Aorta (tissue), 5 donors: ENCODE measurements at regions not wholly inside any gene's neighbourhood (a gene's known extent, or its start where the extent isn't known, plus 50 kb on each side); places are given as distances from the start of the nearest gene placed in this dataset.
A peak's percentile ranks its signal among the peaks of the same experiment; 100 is the strongest.
"Not testable (repeated sequence)": the region's sequence is repeated elsewhere in the genome, so short reads cannot be mapped to it uniquely, and the experiment has no call there.

ENCODE experiments used
- ATAC-seq: fragments of 200-7000 bp; cut with Tn5 transposase; one replicate; pipeline ENCODE4 v1.9.1; 2022; ENCODE audit warnings: moderate library complexity; ENCODE audit not compliant: low FRiP score
- DNase-seq, 2 donors: peaks; one replicate each; pipeline ENCODE4 v3.0.0-alpha.2; 2020
- H3K27ac ChIP-seq, 2 donors: one replicate each; pipeline ENCODE4 v1.5.1; 2013; ENCODE audit warnings: low read length in 2 of 2, mild to moderate bottlenecking in 2 of 2, moderate library complexity in 2 of 2, control low read depth in 1 of 2, inconsistent platforms in 1 of 2, low read depth in 1 of 2
- H3K27me3 ChIP-seq, 2 donors: one replicate each; pipeline ENCODE4 v1.6.1; 2013; ENCODE audit warnings: control low read depth in 1 of 2, low read length in 1 of 2, mild to moderate bottlenecking in 1 of 2, moderate library complexity in 1 of 2; ENCODE audit not compliant: insufficient read depth in 2 of 2, control insufficient read depth in 1 of 2
- H3K36me3 ChIP-seq, 2 donors: one replicate each; pipeline ENCODE4 v1.6.1; 2013; ENCODE audit warnings: control low read depth in 1 of 2, low read length in 1 of 2, mild to moderate bottlenecking in 1 of 2; ENCODE audit not compliant: insufficient read depth in 2 of 2, control insufficient read depth in 1 of 2
- H3K4me1 ChIP-seq, 2 donors: one replicate each; pipeline ENCODE4 v1.6.1; 2013; ENCODE audit warnings: low read length in 2 of 2, control low read depth in 1 of 2, mild to moderate bottlenecking in 1 of 2, moderate library complexity in 1 of 2; ENCODE audit not compliant: insufficient read depth in 2 of 2, control insufficient read depth in 1 of 2
- H3K4me3 ChIP-seq, 2 donors: one replicate each; pipeline ENCODE4 v1.5.1; 2013; ENCODE audit warnings: low read length in 2 of 2, control low read depth in 1 of 2, mild to moderate bottlenecking in 1 of 2
- H3K9me3 ChIP-seq: one replicate; pipeline ENCODE4 v1.6.1; 2013; ENCODE audit warnings: mild to moderate bottlenecking, low read length; ENCODE audit not compliant: control insufficient read depth
- WGBS, 2 donors: extraction: QIAGEN DNeasy Blood & Tissue Kit; methylation state at CpG; one replicate each; pipeline ENCODE4 v1.1.7; 2013; 5-methylcytosine and 5-hydroxymethylcytosine counted together
- intact Hi-C, 2 donors: fragments of 100-400 bp; cut with DNase I; formaldehyde crosslinking; loops; one replicate each; pipeline versions ENCODE4 v1.14.2 to v1.15.0; 2022
- donor health status: healthy with polysubstance abuse.
- donor health status: Bipolar disorder and iron deficiency.
- donor health status: DM: no; HTN: no; CAD: no.
- donor health status: DM: no; HTN: no; CAD: no.
- donor health status: DM: yes; HTN: yes; CAD: no.

DNA sequence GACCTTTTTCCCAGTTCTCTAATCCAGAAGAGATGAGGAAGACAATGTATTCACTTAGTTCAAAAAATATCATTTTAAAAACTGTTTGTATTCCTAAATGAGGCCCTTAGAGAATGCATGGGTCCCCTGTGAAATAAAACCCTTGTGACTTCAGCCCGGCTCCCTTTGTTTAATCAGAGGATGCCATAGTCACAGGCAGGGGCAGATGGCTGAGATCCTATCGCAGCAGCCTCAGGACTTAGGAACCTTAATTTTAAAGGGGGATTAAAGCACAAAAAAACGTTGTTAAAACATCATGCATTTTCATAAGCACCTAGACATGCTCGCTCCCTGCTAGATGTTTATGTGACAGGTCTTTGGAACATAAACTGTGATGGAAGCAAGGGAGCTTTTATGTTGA is 176.6 kb downstream of the IL20RB start:
- intact Hi-C loops = no loop called here
- H3K4me1 ChIP-seq = no peaks in the 10 kb centered on the region
- ATAC-seq (no peak), DNase-seq (no peak)
- WGBS, 2 donors = 45 to 48% methylated on average over 4 of the region's 4 CpGs
- H3K27me3 ChIP-seq = no peaks in the 10 kb centered on the region
- no peaks in the 10 kb centered on the region for H3K9me3 ChIP-seq
- H3K4me3 ChIP-seq = no peak overlapping the region
- H3K36me3 ChIP-seq = no peaks in the 10 kb centered on the region
- H3K27ac ChIP-seq = no peak overlapping the region

DNA sequence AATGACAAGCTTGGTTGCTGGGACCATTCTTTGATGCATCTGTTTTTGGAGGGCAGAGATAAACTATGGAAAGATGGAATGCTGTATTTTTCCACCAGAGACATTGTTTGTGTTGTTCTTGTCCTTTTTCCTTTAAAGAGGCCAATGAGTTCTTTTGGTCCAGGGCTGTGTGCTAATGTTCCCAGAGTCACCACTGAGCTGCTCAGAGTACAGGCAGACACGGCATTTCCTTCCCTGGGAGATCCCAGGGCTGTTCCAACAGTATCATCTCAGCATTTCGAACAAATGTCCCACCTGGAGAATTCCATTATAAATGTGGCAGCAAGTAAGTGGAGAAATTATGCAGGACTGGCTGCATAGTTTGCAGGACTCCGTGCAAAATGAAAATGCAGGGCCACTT is 190.6 kb downstream of the IL20RB start:
- Histone ChIP-seq H3K4me1 (no peaks in the 10 kb centered on the region), H3K27ac (no peak overlapping the region), H3K4me3 (no peak overlapping the region), H3K9me3 (peaks cover 1% of the 10 kb centered on the region), H3K36me3 (no peaks in the 10 kb centered on the region), H3K27me3 (no peaks in the 10 kb centered on the region)
- intact Hi-C loops = no loop called here
- 33 to 47% methylated on average over 3 of the region's 3 CpGs for WGBS, 2 donors
- DNase-seq (no peak), ATAC-seq (no peak)

DNA sequence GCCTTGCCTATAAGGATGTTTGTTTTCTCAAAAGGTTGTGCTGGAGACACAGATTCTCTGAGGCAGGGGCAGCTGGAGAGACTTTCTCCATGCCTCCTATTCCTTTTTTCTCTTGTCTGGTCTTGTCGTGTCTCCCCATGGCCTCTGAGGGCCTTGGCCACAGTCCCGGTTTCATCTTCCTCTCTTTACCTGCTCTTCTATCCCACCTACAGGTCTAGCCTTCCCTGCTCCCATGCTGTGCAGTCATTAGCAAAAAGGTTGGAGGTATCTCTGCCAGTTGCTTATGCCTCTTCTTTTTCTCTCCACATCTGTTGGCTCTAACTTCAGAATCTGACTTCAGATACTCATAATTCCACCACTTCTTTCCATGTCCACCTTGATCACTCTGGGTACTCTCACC is 191.1 kb downstream of the IL20RB start:
- intact Hi-C loops = no loop called here

DNA sequence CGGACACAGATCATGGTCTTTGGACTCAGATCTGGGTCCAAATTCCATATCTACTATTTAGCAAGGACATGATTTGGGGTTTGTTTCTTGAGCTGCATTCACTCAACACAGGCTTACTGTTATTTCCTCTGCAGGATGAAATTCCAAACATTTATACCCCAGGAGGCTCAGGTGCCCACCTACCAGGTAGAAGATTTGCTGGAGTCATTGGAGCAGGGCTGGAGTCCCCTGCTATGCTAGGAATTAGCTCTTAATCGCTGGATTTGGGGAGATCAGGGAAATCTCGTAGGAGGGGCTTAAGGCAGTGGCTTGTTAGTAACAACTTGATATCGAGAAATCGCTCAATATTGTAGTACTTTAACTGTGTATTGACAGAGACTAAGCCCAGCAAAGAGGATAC is 193.0 kb downstream of the IL20RB start:
- H3K36me3 ChIP-seq = no peaks in the 10 kb centered on the region
- WGBS, 2 donors = 79 to 81% methylated on average over 5 of the region's 5 CpGs
- DNase-seq = no peak
- H3K4me3 ChIP-seq = no peak overlapping the region
- no peak overlapping the region for H3K27ac ChIP-seq
- intact Hi-C loops = no loop called here
- peaks cover 1% of the 10 kb centered on the region for H3K9me3 ChIP-seq
- no peaks in the 10 kb centered on the region for H3K27me3 ChIP-seq
- ATAC-seq = no peak
- no peaks in the 10 kb centered on the region for H3K4me1 ChIP-seq

More for the DNA sequence above, 191.1 kb downstream of the IL20RB start:
- H3K27ac ChIP-seq = no peak overlapping the region
- H3K36me3 ChIP-seq = no peaks in the 10 kb centered on the region
- peaks cover 1% of the 10 kb centered on the region for H3K9me3 ChIP-seq
- WGBS, 2 donors = 15 to 16% methylated on average over 2 of the region's 2 CpGs
- H3K4me3 ChIP-seq = no peak overlapping the region
- DNase-seq = no peak
- no peaks in the 10 kb centered on the region for H3K27me3 ChIP-seq
- H3K4me1 ChIP-seq = no peaks in the 10 kb centered on the region
- ATAC-seq = no peak

DNA sequence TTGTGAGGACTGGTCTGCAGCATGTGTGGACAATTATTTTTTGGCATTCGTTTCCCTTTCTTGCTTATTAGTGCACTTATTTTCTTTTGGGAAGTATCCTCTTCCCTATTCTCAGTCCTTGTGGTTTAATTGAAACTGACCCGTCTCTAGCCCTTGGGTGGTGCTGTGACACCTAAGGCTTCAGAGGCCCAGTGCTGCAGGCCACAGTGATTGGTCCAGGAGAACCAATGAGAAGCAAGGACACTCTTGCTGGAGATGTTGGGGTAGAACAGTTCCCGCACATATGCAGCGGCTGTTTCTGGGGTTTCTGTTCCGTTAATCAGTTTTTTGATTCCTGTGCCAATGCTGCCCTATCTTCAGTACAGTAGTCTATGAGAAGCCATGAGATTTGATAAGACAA is 195.3 kb downstream of the IL20RB start:
- ATAC-seq, intact Hi-C loops, H3K4me1 ChIP-seq, H3K27ac ChIP-seq, DNase-seq, H3K27me3 ChIP-seq, H3K36me3 ChIP-seq, H3K4me3 ChIP-seq, H3K9me3 ChIP-seq: not testable (repeated sequence)
- WGBS, 2 donors = 84 to 85% methylated on average over 5 of the region's 5 CpGs

DNA sequence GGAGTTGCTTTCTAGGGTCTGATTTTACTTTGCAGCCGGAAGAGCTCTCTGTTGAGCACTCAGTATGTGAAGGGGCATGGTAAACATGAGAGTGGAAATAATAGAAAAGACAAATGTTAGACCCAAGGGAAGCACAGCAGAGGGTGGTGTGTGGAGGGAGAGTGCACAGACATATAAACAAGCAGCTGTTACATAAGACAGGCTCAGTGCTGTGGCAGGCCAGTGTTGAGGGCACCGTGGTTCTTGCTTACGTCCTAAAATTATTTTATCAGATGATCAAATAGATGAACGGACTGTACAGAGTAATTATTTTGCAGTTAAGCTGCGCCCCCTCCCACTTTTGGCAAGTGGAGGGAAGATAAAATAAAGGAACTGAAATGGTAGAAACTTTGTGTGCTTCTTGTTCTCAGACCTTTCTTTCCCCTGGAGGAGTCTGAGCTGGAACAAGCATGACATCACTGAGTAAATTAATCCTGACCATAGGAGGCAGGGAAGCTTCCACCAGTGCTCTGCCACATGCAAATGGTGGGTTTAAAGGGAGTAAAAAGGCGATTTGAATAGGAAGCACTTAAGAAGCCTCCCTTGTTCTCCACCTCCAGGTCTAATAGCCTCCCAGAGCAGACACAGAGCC is 205.6 kb downstream of the IL20RB start:
- H3K4me1 ChIP-seq = no peaks in the 10 kb centered on the region

DNA sequence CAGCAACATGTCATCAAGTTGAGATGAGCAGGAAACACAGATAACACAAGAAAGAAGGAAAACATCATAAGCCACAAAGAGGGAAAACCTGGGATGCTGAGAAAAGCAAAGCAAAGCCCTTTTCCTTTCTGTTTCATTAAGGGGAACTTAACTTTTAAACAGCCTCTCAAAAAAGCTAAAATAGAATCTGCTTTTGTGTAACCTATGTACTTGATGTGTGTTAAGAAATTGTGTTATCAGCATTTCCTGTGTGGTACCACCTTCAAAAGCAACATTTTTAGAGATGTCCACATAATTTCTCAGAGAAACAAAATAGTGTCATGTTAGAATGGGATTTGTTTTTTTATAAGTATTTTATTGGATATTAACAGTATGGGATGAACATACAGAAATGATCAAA is 206.2 kb downstream of the IL20RB start:
- H3K4me3 ChIP-seq = no peak overlapping the region
- no peak for DNase-seq
- H3K27me3 ChIP-seq = no peaks in the 10 kb centered on the region
- H3K9me3 ChIP-seq = no peaks in the 10 kb centered on the region
- ATAC-seq = no peak
- intact Hi-C loops = no loop called here
- no peak overlapping the region for H3K27ac ChIP-seq
- H3K36me3 ChIP-seq = no peaks in the 10 kb centered on the region
- H3K4me1 ChIP-seq = no peaks in the 10 kb centered on the region

More for the DNA sequence above, 205.6 kb downstream of the IL20RB start:
- ATAC-seq = peak; percentile 74
- no peak for DNase-seq
- intact Hi-C loops = no loop called here
- Histone ChIP-seq H3K36me3 (no peaks in the 10 kb centered on the region), H3K4me3 (no peak overlapping the region), H3K27me3 (no peaks in the 10 kb centered on the region), H3K9me3 (no peaks in the 10 kb centered on the region), H3K27ac (no peak overlapping the region)
- WGBS, 2 donors = 20 to 23% methylated on average over 6 of the region's 6 CpGs

DNA sequence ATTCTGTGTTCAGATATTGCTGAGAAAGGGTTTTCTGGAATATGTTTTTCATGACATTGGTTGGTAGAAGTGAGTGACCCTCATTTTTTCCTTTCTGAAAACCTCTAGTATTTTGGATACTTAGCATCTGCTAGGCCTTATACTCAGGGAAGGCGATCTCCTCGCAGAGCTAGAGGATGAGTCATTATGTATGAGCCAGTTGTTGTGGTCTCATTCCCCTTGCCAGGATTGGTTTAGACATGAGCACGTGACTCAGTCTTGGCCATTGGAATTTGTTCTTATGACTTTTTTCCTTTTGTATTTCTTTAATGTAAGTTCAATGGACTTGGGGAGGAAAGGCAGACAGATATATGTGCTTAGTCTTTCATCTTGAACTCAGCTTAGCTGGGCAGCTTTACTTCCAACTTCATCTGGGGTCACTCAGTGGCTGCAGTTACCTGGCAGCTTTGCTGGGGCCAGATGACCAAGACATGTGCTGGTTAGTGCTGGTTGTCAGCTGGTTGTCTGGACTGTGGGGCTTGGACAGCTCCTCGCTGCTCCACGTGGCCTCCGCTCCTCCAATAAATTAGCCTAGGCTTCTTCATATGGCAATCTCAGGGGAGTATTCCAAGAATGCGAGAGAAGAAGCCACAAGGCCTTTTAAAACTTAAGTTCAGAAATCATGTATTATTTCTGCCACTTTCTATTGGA is 207.5 kb downstream of the IL20RB start:
- no peaks in the 10 kb centered on the region for H3K36me3 ChIP-seq
- H3K9me3 ChIP-seq = no peaks in the 10 kb centered on the region
- ATAC-seq (no peak), DNase-seq (no peak)
- no peaks in the 10 kb centered on the region for H3K27me3 ChIP-seq
- H3K27ac ChIP-seq = no peak overlapping the region
- intact Hi-C loops = no loop called here
- H3K4me1 ChIP-seq = no peaks in the 10 kb centered on the region
- no peak overlapping the region for H3K4me3 ChIP-seq
- WGBS, 2 donors = 62 to 74% methylated on average over 7 of the region's 7 CpGs

DNA sequence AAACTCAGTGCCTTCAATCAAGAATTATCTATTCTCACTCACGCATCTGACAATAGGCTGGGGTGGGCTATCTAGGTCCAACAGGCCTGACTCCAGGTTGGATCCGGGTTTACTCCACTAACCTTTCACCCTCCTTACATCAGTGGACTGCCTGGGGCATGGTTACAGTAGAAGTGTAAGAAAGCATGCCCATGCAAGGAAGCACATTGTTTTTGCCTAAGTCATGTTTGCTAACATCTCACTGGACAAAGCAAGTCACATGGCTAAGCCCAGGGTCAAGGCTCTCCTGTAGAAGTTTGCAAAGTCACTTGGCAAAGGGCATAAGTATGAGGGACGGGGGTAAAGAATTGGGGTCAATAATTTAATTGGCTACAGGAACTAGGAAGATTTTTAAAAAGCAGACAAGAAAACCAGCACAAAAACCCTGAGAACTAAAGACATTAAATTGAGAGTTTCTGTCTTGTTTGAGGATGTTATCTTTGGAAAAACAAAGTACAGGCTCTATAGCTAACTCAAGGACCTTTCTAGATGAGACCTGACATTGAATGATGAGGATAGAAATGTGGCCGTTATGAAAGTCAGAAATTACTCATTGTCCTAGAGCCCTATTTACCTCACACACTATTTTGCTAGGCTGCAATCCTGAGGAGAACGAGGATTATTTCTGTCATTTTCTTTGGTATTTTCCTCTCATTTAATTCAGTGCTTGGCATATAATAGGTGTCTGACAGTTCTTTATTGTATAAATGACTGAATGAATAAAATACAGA is 214.2 kb downstream of the IL20RB start:
- ATAC-seq (no peak), DNase-seq (no peak)
- Histone ChIP-seq H3K27ac (no peak overlapping the region), H3K36me3 (no peaks in the 10 kb centered on the region), H3K4me3 (no peak overlapping the region), H3K9me3 (no peaks in the 10 kb centered on the region), H3K4me1 (no peaks in the 10 kb centered on the region), H3K27me3 (no peaks in the 10 kb centered on the region)
- WGBS, 2 donors = 64 to 70% methylated on average over 5 of the region's 5 CpGs
- intact Hi-C loops = no loop called here
